HepG2 (cell line): ENCODE measurements at regions not wholly inside any gene's neighbourhood (a gene's known extent, or its start where the extent isn't known, plus 50 kb on each side); places are given as distances from the start of the nearest gene placed in this dataset.
A peak's percentile ranks its signal among the peaks of the same experiment; 100 is the strongest.

Experiments used
- ATAC-seq: fragments of 200-7000 bp; cut with Tn5 transposase; 3 replicates; pipeline ENCODE4 v1.9.1; 2020; ENCODE audit warnings: mild to moderate bottlenecking, moderate library complexity
- BruUV-seq: library from RNA; stranded (reverse); fragments of 400-500 nt; replicated peaks from 2 replicates; lab custom pipeline; 2021; lab: Mats Ljungman, UMichigan
- CTCF ChIA-PET: fragments of 300-600 bp; formaldehyde crosslinking; extraction: SDS; loops from one replicate; lab custom pipeline; 2021; ENCODE audit warnings: low total read pairs, inconsistent platforms, low intra/inter-chr PET ratio; lab: Yijun Ruan, JAX
- POLR2A ChIA-PET: fragments of 350-600 bp; sonication (Branson Sonifier 250); formaldehyde crosslinking; loops from one replicate; lab custom pipeline; 2020; ENCODE audit warnings: antibody characterized with exemption, inconsistent platforms; lab: Yijun Ruan, JAX
- DNase-seq: peaks from one replicate; pipeline ENCODE4 v3.0.0-alpha.2; 2015; ENCODE audit warnings: low spot score
- FAIRE-seq: peaks from 3 replicates; lab custom pipeline; 2011; peaks lifted over from hg19 to GRCh38; lab: Jason Lieb, UNC
- H2AFZ ChIP-seq: one replicate; pipeline ENCODE4 v1.6.1; 2011; ENCODE audit warnings: low read length, inconsistent platforms
- H3K27ac ChIP-seq: fragments of 300-600 bp; 3 replicates; pipeline ENCODE4 v1.8.0; 2011; ENCODE audit warnings: mixed run types, mild to moderate bottlenecking, mixed read lengths, low read length, inconsistent platforms; ENCODE audit not compliant: insufficient read depth; ENCODE audit errors: extremely low read length
- H3K27me3 ChIP-seq, 2 experiments: fragments of 200-600 bp in 1 of 2; 2 replicates in 1 of 2; 3 replicates in 1 of 2; pipeline versions ENCODE4 v1.6.0 to v1.8.0; 2011; ENCODE audit warnings: low read length in 2 of 2, mild to moderate bottlenecking in 2 of 2, moderate library complexity in 2 of 2, inconsistent platforms in 1 of 2; ENCODE audit not compliant: insufficient read depth in 2 of 2, control insufficient read depth in 1 of 2
- H3K36me3 ChIP-seq, 2 experiments: fragments of 200-600 bp in 1 of 2; replicated peaks in 1 of 2; 2 replicates in 1 of 2; 3 replicates in 1 of 2; pipeline versions ENCODE4 v1.5.1 to v1.8.0; 2011; ENCODE audit warnings: low read length in 2 of 2, inconsistent platforms in 1 of 2; ENCODE audit not compliant: insufficient read depth in 2 of 2, control insufficient read depth in 1 of 2
- H3K4me1 ChIP-seq: 2 replicates; pipeline ENCODE4 v1.5.1; 2012; ENCODE audit warnings: low read length, inconsistent platforms; ENCODE audit not compliant: insufficient read depth
- H3K4me2 ChIP-seq: 2 replicates; pipeline ENCODE4 v1.6.0; 2011; ENCODE audit warnings: low read depth, low read length, inconsistent platforms
- H3K4me3 ChIP-seq, 3 experiments: fragments of 200-600 bp in 1 of 3; sonication (generic), shearing (Covaris generic) in 1 of 3; replicated peaks in 1 of 3; 2 replicates each; pipeline ENCODE4 v1.5.1; 2011 to 2016; ENCODE audit warnings: low read length in 3 of 3, inconsistent platforms in 2 of 3, low read depth in 2 of 3, mild to moderate bottlenecking in 2 of 3, control low read depth in 1 of 3, mixed read lengths in 1 of 3; ENCODE audit not compliant: insufficient read depth in 1 of 3
- H3K79me2 ChIP-seq: one replicate; pipeline ENCODE4 v1.6.1; 2011; ENCODE audit warnings: low read length, inconsistent platforms; ENCODE audit not compliant: insufficient read depth
- H3K9ac ChIP-seq: 2 replicates; pipeline ENCODE4 v1.6.0; 2011; ENCODE audit warnings: mild to moderate bottlenecking, low read depth, low read length, inconsistent platforms; ENCODE audit not compliant: insufficient read depth
- H3K9me3 ChIP-seq: 2 replicates; pipeline ENCODE4 v1.5.1; 2012; ENCODE audit warnings: mild to moderate bottlenecking, low read length
- H4K20me1 ChIP-seq: 2 replicates; pipeline ENCODE4 v1.6.0; 2011; ENCODE audit warnings: inconsistent platforms, mild to moderate bottlenecking, low read length, moderate library complexity; ENCODE audit not compliant: insufficient read depth
- CBFB ChIP-seq: sonication (generic); formaldehyde crosslinking; IDR thresholded peaks from 2 replicates; pipeline ENCODE4 v1.4.0; 2020; ENCODE audit warnings: missing genetic modification reagents
- CERS6 ChIP-seq: sonication (generic); formaldehyde crosslinking; IDR thresholded peaks from 2 replicates; pipeline ENCODE4 v1.5.0; 2020; ENCODE audit warnings: missing genetic modification reagents
- KDM1A ChIP-seq: IDR thresholded peaks from 2 replicates; pipeline ENCODE4 v1.6.1; 2016; ENCODE audit warnings: missing compliant biosample characterization
- MTF2 ChIP-seq: sonication (generic); formaldehyde crosslinking; IDR thresholded peaks from 2 replicates; pipeline ENCODE4 v1.5.0; 2020; ENCODE audit warnings: missing genetic modification reagents, borderline replicate concordance
- STAG1 ChIP-seq: sonication (generic); formaldehyde crosslinking; IDR thresholded peaks from 2 replicates; pipeline ENCODE4 v1.4.0; 2020; ENCODE audit warnings: missing genetic modification reagents
- TEF ChIP-seq: sonication (generic); formaldehyde crosslinking; IDR thresholded peaks from 2 replicates; pipeline ENCODE4 v1.5.0; 2020; ENCODE audit warnings: missing genetic modification reagents
- ZEB1 ChIP-seq: IDR thresholded peaks from 2 replicates; pipeline ENCODE4 v1.6.1; 2012; ENCODE audit warnings: mild to moderate bottlenecking, low read depth, inconsistent platforms; ENCODE audit not compliant: insufficient replicate concordance
- ZNF329 ChIP-seq: sonication (generic); formaldehyde crosslinking; IDR thresholded peaks from 2 replicates; pipeline ENCODE4 v1.9.0; 2021; ENCODE audit warnings: low read depth, mild to moderate bottlenecking, missing genetic modification reagents
- ZNF354B ChIP-seq: sonication (generic); formaldehyde crosslinking; IDR thresholded peaks from 2 replicates; pipeline ENCODE4 v1.8.0; 2022; ENCODE audit warnings: mild to moderate bottlenecking, missing genetic modification reagents
- ZNF430 ChIP-seq: sonication (generic); formaldehyde crosslinking; IDR thresholded peaks from 2 replicates; pipeline ENCODE4 v1.9.0; 2021; ENCODE audit warnings: mild to moderate bottlenecking, missing genetic modification reagents
- WGBS: methylation state at CpG from one replicate; pipeline ENCODE4 v1.1.6; 2017; ENCODE audit warnings: low lambda C conversion rate; 5-methylcytosine and 5-hydroxymethylcytosine counted together
- in situ Hi-C: cut with HindIII; loops from 2 replicates; pipeline ENCODE4 v1.10.0; 2017; ENCODE audit warnings: low pct_unique_long_range_greater_than_20kb; ENCODE audit not compliant: extremely low pct_ligation_motif_present
- intact Hi-C: fragments of 100-400 bp; cut with micrococcal nuclease; formaldehyde crosslinking; loops from one replicate; pipeline ENCODE4 v1.10.0; 2022; ENCODE audit not compliant: unreplicated experiment
- TF ChIP-seq, protein P1 (sequence below): sonication (generic); formaldehyde crosslinking; IDR thresholded peaks from 2 replicates; pipeline ENCODE4 v1.4.0; 2020; ENCODE audit warnings: mild to moderate bottlenecking, missing genetic modification reagents

GRCh38 chr17:55620023-55620422 is 102.6 kb downstream of the TMEM100 start:
- intact Hi-C loops (no loop called here), in situ Hi-C loops (no loop called here)
- Histone ChIP-seq H3K79me2 (no peaks in the 10 kb centered on the region), H3K4me1 (no peaks in the 10 kb centered on the region), H2AFZ (no peak overlapping the region), H3K4me3 (no peak overlapping the region), H3K4me2 (no peak overlapping the region), H3K9ac (no peak overlapping the region), H4K20me1 (no peaks in the 10 kb centered on the region), H3K9me3 (no peaks in the 10 kb centered on the region), H3K27ac (no peak overlapping the region)
- ATAC-seq (no peak), FAIRE-seq (peak; percentile 23), DNase-seq (no peak)
- 15% methylated on average over 3 of the region's 3 CpGs for WGBS
- CTCF ChIA-PET, result no interaction called here
- POLR2A ChIA-PET, result no interaction called here
- BruUV-seq, result no TSS peak
- TF ChIP-seq STAG1, result no peak
- TF ChIP-seq CERS6, result no peak
- TF ChIP-seq ZNF354B, result no peak
- TF ChIP-seq ZNF430 (CRISPR knock-in tag), result no peak
- TF ChIP-seq TEF (CRISPR knock-in tag), result no peak
- TF ChIP-seq MTF2 (CRISPR knock-in tag), result no peak
- TF ChIP-seq CBFB (CRISPR knock-in tag), result no peak
- TF ChIP-seq, protein P1, sequence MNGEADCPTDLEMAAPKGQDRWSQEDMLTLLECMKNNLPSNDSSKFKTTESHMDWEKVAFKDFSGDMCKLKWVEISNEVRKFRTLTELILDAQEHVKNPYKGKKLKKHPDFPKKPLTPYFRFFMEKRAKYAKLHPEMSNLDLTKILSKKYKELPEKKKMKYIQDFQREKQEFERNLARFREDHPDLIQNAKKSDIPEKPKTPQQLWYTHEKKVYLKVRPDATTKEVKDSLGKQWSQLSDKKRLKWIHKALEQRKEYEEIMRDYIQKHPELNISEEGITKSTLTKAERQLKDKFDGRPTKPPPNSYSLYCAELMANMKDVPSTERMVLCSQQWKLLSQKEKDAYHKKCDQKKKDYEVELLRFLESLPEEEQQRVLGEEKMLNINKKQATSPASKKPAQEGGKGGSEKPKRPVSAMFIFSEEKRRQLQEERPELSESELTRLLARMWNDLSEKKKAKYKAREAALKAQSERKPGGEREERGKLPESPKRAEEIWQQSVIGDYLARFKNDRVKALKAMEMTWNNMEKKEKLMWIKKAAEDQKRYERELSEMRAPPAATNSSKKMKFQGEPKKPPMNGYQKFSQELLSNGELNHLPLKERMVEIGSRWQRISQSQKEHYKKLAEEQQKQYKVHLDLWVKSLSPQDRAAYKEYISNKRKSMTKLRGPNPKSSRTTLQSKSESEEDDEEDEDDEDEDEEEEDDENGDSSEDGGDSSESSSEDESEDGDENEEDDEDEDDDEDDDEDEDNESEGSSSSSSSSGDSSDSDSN (CRISPR knock-in tag), result no peak
- no peak for TF ChIP-seq ZNF329 (CRISPR knock-in tag)
- no peak for TF ChIP-seq KDM1A (CRISPR knock-in tag)
- TF ChIP-seq ZEB1, result no peak
- TF ChIP-seq, all 625 proteins: peak for 0
- Histone ChIP-seq H3K36me3 (no peaks in the 10 kb centered on the region), H3K27me3 (no peaks in the 10 kb centered on the region)
